Type B pancreatic cell (in vitro differentiated cells): ENCODE measurements at regions not wholly inside any gene's neighbourhood (a gene's known extent, or its start where the extent isn't known, plus 50 kb on each side); places are given as distances from the start of the nearest gene placed in this dataset.

Experiments used
- DNase-seq: peaks from one replicate; pipeline ENCODE4 v3.0.0; 2021; ENCODE audit warnings: mixed read lengths; ENCODE audit not compliant: unreplicated experiment; ENCODE audit errors: extremely low spot score
- H3K27ac Mint-ChIP-seq: 2 replicates; pipeline ENCODE4 v1.8.0; 2021; ENCODE audit warnings: mild to moderate bottlenecking, mixed read lengths
- H3K27me3 Mint-ChIP-seq: 2 replicates; pipeline ENCODE4 v1.8.0; 2021; ENCODE audit warnings: mixed read lengths
- H3K36me3 Mint-ChIP-seq: 2 replicates; pipeline ENCODE4 v1.8.0; 2021; ENCODE audit warnings: mixed read lengths
- H3K4me1 Mint-ChIP-seq: one replicate; pipeline ENCODE4 v1.8.0; 2021; ENCODE audit warnings: mixed read lengths; ENCODE audit not compliant: unreplicated experiment
- H3K4me3 Mint-ChIP-seq: 2 replicates; pipeline ENCODE4 v1.8.0; 2021; ENCODE audit warnings: mild to moderate bottlenecking, mixed read lengths
- H3K9me3 Mint-ChIP-seq: 2 replicates; pipeline ENCODE4 v1.8.0; 2021; ENCODE audit warnings: mixed read lengths
- CTCF ChIP-seq: fragments of 200-600 bp; sonication (generic); conservative IDR thresholded peaks from 2 replicates; pipeline ENCODE4 v1.5.0; 2021; ENCODE audit warnings: antibody characterized with exemption, mild to moderate bottlenecking

DNA sequence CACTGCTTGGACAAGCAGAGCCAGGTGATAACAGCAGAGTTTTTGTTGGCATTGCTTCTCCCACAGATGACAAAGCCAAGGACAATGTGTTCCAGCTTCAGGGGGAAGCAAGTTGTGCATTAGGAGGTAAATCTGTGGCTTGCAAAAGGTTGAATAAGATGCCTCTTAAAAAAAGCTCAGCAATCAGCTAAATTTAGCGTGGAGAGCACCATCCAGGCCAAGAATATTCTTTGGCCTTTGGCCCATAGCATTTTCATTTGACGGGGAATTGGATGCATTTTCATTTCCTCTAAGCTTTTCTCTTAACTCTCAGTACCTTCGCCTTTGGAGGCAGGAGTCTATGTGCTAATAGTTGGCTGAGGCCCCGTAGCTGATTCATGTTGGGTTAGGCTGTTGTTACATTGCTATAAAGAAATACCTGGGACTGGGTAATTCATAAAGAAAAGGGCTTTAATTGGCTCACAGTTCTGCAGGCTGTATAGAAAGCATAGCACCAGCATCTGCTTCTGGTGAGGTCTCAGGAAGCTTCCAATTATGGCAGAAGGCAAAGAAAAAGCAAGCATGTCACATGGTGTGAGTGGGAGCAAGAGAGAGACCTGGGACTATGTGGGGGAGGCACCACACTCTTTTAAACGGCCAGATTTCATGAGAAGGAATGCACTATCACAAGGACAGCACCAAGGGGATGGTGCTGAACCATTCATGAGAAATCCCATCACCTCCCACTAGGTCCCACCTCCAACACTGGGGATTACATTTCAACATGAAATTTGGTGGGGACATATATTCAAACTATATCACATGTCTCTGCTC lies 350.1 kb upstream of the C11orf87 start:
- no peak for TF ChIP-seq CTCF
- Mint-ChIP-seq H3K4me1 (no peaks in the 10 kb centered on the region), H3K27me3 (peaks cover 15% of the 10 kb centered on the region), H3K9me3 (peaks cover 9% of the 10 kb centered on the region), H3K36me3 (no peaks in the 10 kb centered on the region), H3K27ac (no peak overlapping the region), H3K4me3 (no peak overlapping the region)
- DNase-seq: no peak

DNA sequence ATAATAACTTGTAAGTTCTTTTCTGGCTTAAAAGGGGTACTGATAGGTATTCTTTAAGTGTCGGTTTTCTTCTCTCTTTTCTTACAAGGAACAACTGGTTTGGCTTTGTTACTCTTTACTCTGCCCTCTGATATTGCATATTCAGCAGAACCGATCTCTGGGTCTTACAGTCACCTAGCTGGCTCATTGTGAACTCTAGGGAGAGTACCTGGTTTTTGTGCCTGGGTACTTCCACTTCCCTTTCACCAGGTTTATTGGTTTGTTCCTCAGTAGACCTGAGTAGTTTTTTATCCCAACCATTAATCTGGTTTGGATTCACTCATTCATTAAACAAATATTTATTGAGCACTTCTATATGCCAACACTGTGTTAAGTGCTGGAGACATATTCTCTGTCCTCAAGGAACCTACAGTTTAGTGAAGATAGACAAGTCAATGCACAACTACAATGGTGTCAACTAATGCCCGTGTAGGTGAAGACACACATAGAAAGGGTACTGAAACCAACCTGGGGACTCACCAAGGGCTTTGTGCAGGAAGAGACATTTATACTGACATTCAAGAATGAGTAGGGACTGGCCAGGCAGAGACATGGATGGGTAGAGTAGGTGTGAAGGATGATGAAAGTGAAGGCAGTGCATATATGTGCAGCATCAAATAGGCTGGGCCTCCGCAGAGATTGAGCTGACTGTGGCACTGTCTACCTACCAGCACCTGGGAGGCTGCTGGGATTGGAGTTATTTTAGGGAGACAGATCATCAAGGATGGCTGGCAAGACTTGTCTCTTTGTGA lies 348.8 kb upstream of the C11orf87 start:
- Mint-ChIP-seq H3K9me3 (peaks cover 9% of the 10 kb centered on the region), H3K4me3 (no peak overlapping the region), H3K27me3 (peaks cover 15% of the 10 kb centered on the region), H3K27ac (no peak overlapping the region), H3K4me1 (no peaks in the 10 kb centered on the region), H3K36me3 (no peaks in the 10 kb centered on the region)
- no peak for TF ChIP-seq CTCF
- DNase-seq: no peak

DNA sequence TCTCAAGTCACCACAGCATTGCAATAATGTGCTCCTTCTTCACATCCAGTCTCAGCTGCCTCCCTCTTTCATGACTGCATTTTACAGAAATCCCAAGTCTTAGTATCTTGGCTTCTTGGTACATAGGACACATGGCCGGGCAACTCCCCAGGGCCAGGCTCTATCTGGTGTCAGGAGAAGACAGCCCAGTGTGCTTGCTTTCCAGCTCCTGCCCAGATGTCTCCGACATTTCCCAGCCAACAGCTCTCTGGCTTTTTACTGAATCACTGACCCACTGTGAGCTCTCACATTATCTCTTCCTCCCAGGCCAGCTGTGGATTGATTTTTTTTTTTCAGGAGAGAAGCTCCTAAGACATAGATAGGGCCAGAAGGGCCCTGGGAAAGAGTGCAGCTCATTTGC lies 346.0 kb upstream of the C11orf87 start:
- no peak overlapping the region for H3K27ac Mint-ChIP-seq
- peaks cover under 1% of the 10 kb centered on the region for H3K9me3 Mint-ChIP-seq

DNA sequence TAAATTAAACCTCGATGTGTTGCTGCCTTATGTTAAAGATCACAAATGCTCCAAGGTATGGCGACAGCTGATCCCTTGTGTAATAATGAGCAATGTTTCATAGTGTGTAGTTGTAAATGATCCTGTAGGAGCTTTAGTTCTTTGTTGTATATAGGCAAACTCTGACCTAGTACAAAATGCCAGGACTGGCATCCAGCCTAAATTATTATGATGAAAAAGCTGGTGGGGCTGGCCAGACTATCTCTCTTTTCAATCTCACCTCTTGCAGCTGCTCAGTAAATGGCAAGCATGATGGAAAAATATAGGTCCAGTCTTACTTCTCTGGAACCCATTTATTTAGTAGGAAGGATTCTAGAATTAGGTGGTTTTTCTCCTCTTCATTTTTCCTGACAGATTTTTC lies 345.1 kb upstream of the C11orf87 start:
- no peak overlapping the region for H3K4me3 Mint-ChIP-seq
- H3K27ac Mint-ChIP-seq: no peak overlapping the region
- no peaks in the 10 kb centered on the region for H3K4me1 Mint-ChIP-seq
- DNase-seq: no peak
- no peaks in the 10 kb centered on the region for H3K36me3 Mint-ChIP-seq
- TF ChIP-seq CTCF: no peak
- H3K27me3 Mint-ChIP-seq: peaks cover 15% of the 10 kb centered on the region
- no peaks in the 10 kb centered on the region for H3K9me3 Mint-ChIP-seq

More for the DNA sequence above, 346.0 kb upstream of the C11orf87 start:
- H3K4me1 Mint-ChIP-seq: no peaks in the 10 kb centered on the region
- no peak overlapping the region for H3K4me3 Mint-ChIP-seq
- TF ChIP-seq CTCF: no peak
- no peaks in the 10 kb centered on the region for H3K36me3 Mint-ChIP-seq
- no peak for DNase-seq
- peaks cover 15% of the 10 kb centered on the region for H3K27me3 Mint-ChIP-seq

DNA sequence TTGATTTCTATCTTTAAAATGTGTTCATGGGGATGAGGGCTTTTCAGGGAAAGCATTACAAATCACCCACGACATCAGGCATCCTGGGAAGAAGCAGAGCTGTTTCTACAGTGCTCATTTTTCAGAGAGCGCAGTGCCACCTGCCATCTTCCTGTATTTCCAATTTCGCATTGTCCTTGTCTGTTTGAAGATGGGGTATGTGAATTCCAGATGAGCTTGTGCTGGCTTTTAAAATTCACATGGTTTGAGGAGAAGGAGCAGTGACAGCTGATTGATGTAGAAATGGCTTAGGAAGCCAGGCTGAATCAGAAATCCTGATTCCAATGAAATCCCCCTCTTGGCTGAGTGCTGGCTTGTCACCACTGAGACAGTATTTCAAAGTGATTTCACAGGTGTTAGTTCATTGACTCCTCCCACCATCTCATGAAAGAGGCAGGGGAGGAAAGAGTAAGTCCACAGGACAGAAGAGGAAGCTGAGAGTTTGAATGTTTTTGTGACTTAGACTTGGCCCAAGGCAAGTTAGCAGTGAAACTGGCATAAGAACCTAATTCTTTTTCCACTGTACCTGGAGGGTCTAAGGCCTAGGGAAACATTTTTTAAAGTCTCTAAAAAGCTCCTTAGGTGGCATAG lies 344.6 kb upstream of the C11orf87 start:
- no peak overlapping the region for H3K4me3 Mint-ChIP-seq

More for the DNA sequence above, 344.6 kb upstream of the C11orf87 start:
- H3K4me1 Mint-ChIP-seq: no peaks in the 10 kb centered on the region
- H3K36me3 Mint-ChIP-seq: no peaks in the 10 kb centered on the region
- no peak overlapping the region for H3K27ac Mint-ChIP-seq
- H3K27me3 Mint-ChIP-seq: peaks cover 15% of the 10 kb centered on the region
- no peak for DNase-seq
- no peaks in the 10 kb centered on the region for H3K9me3 Mint-ChIP-seq
- no peak for TF ChIP-seq CTCF
